ENCODE measurements at regions not wholly inside any gene's neighbourhood (a gene's known extent, or its start where the extent isn't known, plus 50 kb on each side); places are given as distances from the start of the nearest gene placed in this dataset.
"Not testable (repeated sequence)": the region's sequence is repeated elsewhere in the genome, so short reads cannot be mapped to it uniquely, and the experiment has no call there.

DNA sequence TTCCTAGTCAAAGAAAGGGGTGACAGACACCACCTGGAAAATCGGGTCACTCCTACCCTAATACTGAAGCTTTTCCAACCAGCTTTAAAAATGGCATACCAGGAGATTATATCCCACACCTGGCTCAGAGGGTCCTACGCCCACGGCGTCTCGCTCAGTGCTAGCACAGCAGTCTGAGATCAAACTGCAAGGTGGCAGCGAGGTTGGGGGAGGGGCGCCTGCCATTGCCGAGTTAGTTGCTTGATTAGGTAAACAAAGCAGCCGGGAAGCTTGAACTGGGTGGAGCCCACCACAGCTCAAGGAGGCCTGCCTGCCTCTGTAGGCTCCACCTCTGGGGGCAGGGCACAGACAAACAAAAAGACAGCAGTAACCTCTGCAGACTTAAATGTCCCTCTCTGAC lies 127.1 kb downstream of the NXPE2 start:
- DNase-seq = not testable (repeated sequence)

DNA sequence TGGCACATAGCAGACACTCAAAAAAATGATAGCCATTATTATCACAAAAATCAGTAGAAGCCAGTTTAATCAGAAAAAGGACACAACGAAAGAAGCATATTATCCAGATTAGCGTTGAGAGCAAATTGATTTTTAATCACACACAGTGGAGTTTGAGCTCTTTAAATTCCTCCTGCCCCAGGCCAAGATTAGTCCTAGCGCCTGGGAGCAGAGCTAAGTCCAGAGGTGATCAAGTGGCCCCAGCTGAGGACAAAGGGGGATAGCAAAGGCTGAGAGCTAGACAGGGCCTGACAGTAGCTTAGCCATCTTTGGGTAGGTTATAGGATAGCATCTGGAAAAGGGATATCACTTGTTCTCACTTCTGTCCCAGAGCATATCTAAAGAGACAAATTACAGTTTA lies 133.6 kb downstream of the NXPE2 start:
- DNase-seq = no peak

GRCh38 chr11:114812733-114813132 lies 134.4 kb downstream of the NXPE2 start:
- no peak for DNase-seq

- no peak for DNase-seq
Measured at GRCh38 chr11:114813189-114813718, 134.9 kb downstream of the NXPE2 start.

- no peak for DNase-seq
Measured at GRCh38 chr11:114815176-114815575, 136.8 kb downstream of the NXPE2 start.

DNA sequence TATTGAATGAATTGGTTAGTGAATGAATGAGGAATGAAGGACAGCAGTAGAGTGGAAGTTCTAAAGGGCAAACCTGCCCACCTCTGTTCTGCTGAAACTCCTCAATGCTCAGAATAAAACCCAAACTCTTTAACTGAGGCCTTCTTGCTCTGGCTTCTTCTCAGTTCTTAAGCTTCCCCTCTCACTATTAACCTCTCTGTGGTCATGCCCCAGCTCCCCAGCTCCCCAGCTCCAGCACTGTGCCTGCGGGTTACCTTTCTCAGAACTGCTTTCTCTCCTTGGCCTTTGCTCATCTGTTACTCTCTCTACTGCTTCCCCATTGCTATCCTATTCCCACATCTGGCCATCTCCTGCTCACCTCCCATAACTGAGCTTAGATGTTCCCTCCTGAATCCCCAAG lies 137.4 kb downstream of the NXPE2 start:
- no peak for DNase-seq

GRCh38 chr11:114816791-114817190 lies 138.5 kb downstream of the NXPE2 start:
- no peak for DNase-seq

DNA sequence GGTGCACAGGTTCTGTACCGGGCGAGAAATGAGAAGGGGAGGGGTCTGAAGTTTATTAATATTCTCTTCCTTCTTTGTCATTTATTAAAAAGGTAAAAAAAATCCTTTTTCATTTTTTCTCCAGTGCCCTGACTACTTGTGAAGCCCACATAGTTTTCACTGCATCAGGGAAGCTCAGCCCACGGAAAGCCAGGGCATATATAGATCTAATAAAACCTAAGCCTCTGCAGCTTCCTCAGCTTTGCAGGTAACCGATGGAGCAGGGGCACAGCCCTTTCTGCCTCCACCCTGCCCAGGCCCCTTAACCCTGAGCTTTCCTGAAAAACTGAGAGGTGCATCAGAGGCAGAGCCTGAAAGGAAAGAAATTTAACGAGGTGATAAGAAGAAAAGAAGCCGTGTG lies 140.1 kb downstream of the NXPE2 start:
- no peak for DNase-seq

- DNase-seq = no peak
Measured at GRCh38 chr11:114819028-114819427, 140.7 kb downstream of the NXPE2 start.

- no peak for DNase-seq
Measured at GRCh38 chr11:114820621-114821020, 142.3 kb downstream of the NXPE2 start.

GRCh38 chr11:114821621-114822412 lies 143.5 kb downstream of the NXPE2 start:
- DNase-seq = no peak

DNA sequence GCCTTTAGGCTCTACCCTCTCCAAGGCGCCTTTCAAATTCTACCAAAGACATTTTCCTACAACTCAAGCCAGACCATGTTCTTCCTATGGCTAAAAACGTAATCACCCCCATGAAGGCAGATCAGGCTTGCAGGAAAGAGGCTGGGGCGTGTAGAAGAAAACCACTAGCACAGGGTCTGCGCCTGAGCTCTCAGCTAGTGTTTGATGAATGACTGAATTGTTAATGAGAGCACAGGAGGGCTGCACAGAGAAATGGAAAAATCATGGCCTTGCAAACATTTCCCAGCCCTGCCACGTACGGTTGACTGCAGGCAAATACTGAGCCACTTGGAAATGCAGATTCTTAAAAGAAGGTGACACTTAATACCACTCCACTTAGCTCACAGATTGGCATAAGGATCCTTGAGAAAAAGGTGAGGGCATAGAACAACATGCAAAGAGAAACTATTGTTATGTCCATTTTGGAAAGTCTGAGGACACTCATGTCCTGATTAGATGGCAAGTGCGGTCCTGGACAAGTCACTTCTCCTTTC lies 148.6 kb downstream of the NXPE2 start:
- DNase-seq = no peak

GRCh38 chr11:114827736-114828135 lies 149.4 kb downstream of the NXPE2 start:
- no peak for DNase-seq

- DNase-seq = no peak
Measured at GRCh38 chr11:114832532-114833125, 154.3 kb downstream of the NXPE2 start.

DNA sequence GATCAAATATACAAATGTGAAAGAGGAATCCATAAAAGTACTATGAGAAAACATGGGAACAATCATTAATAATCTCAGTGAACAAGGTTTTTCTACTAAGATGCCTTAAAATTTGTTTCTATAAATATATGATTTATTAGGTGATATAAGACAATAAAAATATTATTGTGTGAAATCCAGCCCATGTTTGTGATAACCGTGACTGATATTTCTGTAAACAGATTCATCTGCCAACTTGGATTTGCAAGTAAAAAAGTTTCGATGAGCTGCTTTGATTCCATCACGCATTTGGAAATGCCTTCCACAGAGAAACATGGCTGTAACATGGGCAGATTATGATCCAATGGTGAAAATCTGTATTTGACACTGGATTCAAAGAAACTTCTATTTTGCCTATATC lies 157.8 kb downstream of the NXPE2 start:
- no peak for DNase-seq

DNA sequence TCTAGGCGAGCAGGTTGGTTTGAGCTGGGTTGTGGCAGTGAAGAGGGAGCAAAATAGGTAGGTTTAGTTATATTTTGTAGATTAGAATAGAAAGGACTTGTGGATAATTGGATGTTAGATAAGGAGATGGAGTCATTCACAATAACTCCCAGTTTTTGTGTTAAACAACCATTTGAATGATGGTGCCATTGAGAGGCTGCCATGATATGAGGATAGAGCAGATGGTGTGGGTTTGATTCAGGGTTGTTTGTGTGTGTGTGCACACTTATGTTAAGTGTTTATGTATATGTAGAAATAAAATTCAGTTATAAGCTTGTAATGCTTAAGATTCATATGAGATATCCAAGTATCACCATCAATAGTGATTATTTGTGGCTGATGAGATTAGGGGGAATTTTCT lies 166.6 kb downstream of the NXPE2 start:
- DNase-seq = no peak

DNA sequence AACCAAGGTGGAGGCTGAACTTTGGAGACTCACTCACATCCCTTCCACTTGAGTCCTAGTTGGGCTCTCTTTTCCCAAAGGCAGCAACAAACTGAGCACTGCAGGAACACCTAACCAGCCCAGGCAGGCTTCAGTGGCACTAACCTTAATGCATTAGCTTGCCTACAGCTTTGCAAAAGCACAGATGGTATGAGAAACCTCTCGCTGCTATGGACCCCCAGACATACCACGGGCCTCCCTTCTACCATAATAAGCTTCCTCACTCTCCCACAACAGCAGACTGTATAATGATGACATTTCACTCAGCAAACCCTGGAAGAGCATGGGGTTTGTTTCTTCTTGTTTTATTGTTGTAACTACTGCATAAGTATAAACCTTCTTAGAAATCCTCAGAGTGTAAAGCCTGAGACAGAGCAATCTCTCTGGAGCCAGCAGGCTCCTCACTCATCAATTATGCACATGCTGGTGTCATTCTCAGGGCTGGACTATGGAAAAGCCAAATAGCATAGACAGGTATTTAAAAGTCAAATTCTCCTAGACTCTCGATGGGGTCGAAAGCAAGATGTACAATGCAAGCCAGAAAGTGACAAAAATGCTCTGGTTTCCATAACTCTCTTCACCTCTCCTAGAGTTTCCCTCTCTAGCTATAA lies 167.6 kb downstream of the NXPE2 start:
- DNase-seq = no peak

- peak; percentile 51 for DNase-seq
Measured at GRCh38 chr11:114846416-114846791, 168.1 kb downstream of the NXPE2 start.

DNA sequence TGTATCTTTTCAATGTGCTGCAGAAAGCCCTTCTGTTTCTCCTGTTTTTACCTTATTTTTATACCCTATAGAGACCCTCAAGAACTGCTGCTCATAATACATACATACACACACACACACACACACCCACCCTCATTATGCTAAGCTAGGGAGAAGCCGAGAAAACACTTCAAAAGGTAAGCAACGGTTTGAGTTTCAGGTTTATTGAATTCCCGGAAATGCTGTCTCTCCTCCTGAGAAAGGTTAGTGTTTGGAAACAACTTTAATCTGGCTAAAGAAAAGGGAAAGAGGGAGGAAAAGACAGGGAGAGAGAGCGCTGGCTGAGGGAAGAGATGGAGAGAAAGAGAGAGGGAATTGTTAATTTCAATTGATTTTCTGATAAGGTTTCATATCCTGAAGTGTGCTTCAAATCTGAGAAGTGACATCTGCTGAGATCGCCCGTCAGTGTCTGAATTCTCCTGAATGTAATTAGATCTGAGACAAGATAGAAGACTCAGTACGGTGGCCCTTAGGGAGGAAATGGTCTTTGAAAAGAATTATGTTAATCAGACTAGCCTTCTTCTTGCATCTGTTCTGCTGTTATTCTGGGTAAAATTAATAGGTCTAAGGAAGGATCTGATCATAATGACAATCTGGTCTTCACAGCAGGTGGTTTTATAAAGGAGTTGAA lies 169.1 kb downstream of the NXPE2 start:
- DNase-seq = no peak

GRCh38 chr11:114848027-114848426 lies 169.7 kb downstream of the NXPE2 start:
- DNase-seq = no peak

DNA sequence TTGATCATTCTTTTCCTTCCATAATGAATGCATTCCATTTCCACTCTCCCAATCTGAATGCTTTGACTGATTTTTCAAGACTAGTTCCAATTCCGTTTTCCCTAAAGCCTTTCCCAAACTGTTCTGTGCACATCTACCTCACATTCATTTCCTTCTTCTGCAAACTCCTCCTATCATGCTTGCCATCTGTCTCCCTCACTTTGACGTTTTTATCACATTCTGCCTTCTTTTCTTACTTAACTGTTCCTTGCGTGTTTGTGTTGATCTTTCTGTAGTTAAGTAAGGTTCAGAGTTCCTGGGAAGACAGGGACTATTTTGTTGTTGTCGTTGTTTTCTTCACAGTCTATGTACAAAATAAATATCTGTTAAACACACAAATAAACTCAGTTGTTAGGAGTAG lies 179.0 kb downstream of the NXPE2 start:
- no peak for DNase-seq

- no peak for DNase-seq
Measured at GRCh38 chr11:114864896-114865295, 186.6 kb downstream of the NXPE2 start.

Data from muscle of arm (tissue), 1 donor.